ENCODE measurements at regions not wholly inside any gene's neighbourhood (a gene's known extent, or its start where the extent isn't known, plus 50 kb on each side); places are given as distances from the start of the nearest gene placed in this dataset.
"Not testable (repeated sequence)": the region's sequence is repeated elsewhere in the genome, so short reads cannot be mapped to it uniquely, and the experiment has no call there.

GRCh38 chr16:10317425-10318001, 68.3 kb upstream of the ATF7IP2 start:
- no peak for DNase-seq

GRCh38 chr16:10318798-10319500, 66.9 kb upstream of the ATF7IP2 start:
- no peak for DNase-seq

GRCh38 chr16:10321407-10322387, 64.2 kb upstream of the ATF7IP2 start:
- no peak for DNase-seq

- DNase-seq, result no peak
These were observed 62.9 kb upstream of the ATF7IP2 start for GRCh38 chr16:10322723-10323527.

GRCh38 chr16:10323528-10323869, 62.4 kb upstream of the ATF7IP2 start:
- DNase-seq, result no peak

- DNase-seq, result no peak
These were observed 61.7 kb upstream of the ATF7IP2 start for GRCh38 chr16:10324210-10324609.

- no peak for DNase-seq
These were observed 59.9 kb upstream of the ATF7IP2 start for GRCh38 chr16:10325783-10326543.

GRCh38 chr16:10326647-10327046, 59.2 kb upstream of the ATF7IP2 start:
- DNase-seq, result no peak

GRCh38 chr16:10328291-10328690, 57.6 kb upstream of the ATF7IP2 start:
- not testable (repeated sequence) for DNase-seq

GRCh38 chr16:10332241-10332640, 53.6 kb upstream of the ATF7IP2 start:
- DNase-seq, result no peak

GRCh38 chr16:10332775-10333174, 53.1 kb upstream of the ATF7IP2 start:
- DNase-seq, result no peak

GRCh38 chr16:10333321-10334032, 52.4 kb upstream of the ATF7IP2 start:
- DNase-seq, result no peak

- DNase-seq, result no peak
These were observed 50.2 kb upstream of the ATF7IP2 start for GRCh38 chr16:10335681-10336080.

Measured in SHP77 (cell line).